ACHN (cell line): ENCODE measurements at regions not wholly inside any gene's neighbourhood (a gene's known extent, or its start where the extent isn't known, plus 50 kb on each side); places are given as distances from the start of the nearest gene placed in this dataset.

Experiments
- DNase-seq: peaks from one replicate; pipeline ENCODE4 v3.0.0-alpha.2; 2015
- in situ Hi-C: cut with HindIII; loops from 2 replicates; pipeline ENCODE4 v1.10.0; 2017; ENCODE audit warnings: low sequenced_read_pairs, low pct_ligation_motif_present, low pct_unique_long_range_greater_than_20kb

DNA sequence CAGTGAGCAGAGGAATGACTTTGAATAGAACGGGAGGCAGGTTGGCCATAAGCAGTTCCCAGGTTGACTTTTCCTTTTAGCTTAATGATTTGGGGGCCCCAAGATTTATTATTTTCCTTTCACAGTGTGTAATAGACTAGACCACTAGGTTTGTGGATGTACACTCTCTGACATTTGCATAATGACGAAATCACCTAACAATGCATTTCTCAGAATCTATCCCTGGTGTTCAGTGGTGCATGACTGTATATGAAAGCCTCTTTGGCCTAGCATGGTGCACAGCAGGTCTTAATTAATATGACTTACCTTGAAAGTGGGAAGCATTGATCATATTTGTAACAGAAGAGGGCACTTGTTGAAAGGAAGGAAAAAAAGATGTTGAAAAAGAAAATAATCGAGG is 761.9 kb downstream of the TYW1 start:
- DNase-seq = no peak
- in situ Hi-C loops = no loop called here

DNA sequence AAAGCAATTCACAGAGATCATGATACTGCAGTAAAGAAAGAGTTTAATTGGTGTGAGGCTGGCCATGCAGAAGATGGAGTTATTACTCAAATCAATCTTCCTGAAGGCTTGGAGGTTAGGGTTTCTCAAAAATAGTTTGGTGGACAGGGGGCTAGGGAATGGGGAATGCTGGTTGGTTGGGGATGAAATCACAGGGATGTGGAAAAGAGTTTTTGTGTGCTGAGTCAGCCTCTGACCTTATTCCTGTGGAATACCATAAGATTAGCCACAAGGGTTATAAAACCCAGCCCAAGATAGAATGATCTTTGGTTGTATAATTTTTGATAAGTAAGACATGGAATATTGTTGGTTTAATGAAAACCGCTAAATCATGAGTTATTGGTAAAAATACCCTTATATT is 764.3 kb downstream of the TYW1 start:
- DNase-seq = no peak
- in situ Hi-C loops = no loop called here

DNA sequence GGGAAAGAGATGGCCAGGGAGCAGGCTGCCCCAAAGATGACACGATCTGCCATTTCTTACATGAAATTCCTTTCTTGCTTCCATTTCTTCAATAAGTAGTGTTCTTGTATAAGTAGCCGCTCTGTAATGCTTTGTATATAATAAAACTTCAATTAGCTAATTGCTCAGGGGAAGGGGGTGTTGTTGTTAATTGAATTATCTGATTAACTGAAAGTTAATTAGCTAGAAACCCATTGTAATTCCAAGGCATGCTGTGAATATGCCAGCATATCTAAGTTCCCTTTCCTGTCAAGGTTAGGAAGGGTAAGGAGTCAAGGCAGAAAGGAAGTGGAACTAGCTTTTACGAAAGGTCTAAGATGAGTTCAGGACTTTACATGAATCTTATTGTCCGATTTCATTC is 765.9 kb downstream of the TYW1 start:
- DNase-seq = no peak
- in situ Hi-C loops = no loop called here

DNA sequence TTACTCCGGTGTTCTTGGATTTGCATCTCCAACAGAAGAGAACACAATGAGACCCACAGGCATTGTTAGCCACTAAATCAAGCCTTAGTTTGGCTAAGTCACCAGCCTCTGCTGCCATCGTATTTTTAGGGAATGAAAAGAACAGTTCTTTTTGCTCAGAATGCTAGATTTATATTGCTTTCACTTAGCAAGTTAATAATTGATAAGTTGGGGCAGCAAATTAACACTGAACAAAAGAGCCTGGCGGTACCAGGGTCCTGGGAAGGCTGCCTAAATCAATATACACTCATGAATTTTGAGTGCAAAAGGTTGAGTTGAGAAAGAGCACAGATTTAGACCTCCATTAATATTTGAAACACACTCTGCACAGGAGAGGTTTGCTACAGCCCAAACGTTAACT is 767.7 kb downstream of the TYW1 start:
- in situ Hi-C loops = no loop called here
- no peak for DNase-seq

DNA sequence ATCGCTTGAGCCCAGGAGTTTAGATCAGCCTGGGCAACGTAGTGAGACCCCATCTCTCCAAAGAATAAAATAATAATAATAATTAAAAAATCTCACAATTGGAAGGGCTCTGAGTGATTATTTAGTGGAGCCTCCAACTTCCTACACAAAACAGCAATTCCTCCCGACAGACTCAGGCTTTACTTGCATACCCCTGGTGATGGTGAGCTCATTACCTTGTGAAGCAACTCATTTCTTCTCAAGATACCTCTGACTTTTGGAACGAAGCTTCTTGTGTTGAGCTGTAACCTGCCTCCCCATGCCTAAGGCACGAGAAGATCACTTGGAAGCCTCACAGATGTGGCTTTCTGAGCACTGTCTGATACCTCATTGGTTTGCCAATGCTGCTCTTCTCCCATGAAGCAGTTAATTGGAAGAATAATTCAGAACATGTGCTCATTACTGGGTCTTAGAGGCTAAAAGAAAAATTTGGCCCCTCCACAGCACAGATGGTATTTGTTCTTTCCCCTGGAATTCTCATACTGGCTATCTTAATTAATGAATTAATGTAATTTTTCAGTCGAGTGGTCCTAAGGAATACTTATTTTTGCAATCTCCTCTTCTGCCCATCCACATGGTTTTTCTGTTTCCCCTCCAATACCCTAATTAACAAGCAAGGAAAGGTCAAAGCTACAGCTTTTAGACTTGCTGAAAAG is 769.0 kb downstream of the TYW1 start:
- no peak for DNase-seq
- in situ Hi-C loops = no loop called here

DNA sequence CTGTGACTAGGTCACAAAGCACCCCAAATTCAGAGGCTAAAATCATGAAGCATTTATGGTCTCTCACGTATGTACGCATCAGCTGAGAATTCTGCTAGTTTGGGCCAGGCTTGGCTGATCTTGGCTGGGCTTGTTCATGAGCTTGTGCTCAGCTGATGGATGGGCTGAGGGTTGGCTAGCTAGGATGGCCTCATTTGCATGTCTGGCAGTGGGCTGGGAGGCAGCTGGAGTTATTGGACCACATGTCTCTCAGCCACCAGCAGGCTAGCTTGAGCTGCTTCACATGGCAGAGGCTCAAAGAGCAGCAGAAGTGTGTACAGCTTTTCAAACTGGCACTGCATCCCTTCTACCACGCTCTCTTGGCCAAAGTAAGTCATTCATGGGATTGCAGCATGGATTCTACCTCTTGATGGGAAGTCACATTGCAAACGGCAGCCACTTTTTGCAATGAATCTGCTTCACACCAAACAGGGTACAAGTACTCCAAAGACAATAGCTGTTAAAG is 770.3 kb downstream of the TYW1 start:
- in situ Hi-C loops = no loop called here
- DNase-seq = no peak

DNA sequence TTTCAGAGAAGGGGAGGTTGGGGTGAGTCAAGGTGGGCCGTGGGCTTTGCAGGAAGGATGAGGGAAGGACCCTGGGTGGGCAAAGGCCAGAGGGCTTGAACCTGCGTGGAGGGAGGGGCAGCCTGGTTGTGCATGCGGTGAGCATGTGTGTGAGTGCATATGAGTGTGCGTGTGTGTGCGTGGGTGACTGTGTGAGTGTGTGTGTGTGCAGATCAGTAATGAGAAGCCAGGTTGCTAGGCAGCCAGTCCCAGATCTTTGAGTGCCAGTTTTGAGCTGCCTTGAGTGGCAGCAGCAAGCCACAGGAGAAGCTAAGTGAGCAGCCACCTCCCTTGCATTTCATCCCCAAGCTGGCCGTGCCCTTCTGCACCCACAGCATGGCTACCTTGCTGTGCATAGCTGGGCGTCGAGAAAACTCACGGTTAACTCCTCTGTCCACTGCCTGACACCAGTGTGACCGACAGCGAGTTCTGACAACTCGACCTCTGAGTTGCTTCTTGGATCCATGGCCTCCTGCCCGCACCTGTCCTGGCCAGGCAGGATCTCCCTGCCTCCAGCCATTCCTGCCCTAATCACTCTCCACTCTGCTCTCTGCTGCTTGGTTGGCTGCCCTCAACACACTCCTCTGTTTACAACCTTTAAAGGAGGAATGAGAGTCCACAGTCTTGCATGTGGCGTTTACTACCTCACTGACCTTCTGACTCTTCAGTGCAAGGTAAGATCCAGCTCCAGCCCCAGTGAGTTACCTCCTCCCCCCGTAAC is 775.4 kb downstream of the TYW1 start:
- DNase-seq = no peak
- in situ Hi-C loops = no loop called here

DNA sequence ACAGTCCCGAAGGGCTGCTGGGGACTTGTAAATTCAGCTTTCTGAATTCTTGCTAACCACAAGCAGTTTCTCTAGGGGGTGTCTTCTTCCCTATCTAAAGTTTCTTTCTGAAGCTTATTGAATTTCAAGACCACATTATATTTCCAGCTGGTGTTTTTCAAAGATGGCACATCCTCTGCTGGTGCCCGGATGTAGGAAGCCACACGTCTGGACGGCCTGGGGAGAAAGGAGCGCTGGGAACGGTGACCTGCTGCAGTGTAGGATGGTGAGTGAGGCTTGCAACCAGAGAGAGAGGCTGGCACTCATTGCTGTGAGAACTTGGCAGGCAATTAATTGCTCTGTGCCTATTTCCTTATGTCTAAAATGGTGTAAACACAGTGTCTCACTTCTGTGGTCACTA is 776.4 kb downstream of the TYW1 start:
- in situ Hi-C loops = no loop called here
- no peak for DNase-seq

DNA sequence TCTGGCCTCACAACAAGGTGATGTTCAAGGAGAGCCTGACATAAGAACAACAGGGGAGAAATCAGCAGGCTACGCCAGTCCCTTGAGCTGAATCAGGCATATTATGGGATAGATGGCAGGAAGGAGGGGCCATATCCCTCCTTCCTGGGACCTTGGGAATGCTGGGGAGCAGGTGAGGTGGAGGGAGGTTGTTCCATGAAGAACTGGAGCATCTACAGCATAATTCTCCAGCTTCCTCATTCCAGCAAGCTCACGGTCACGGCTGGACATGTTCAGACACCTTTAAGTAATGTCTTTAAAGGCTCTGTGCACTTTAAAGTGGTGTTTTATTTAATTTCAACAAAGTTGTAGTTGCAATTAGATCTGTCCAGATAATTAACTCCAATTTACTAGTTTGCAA is 780.5 kb downstream of the TYW1 start:
- DNase-seq = no peak
- in situ Hi-C loops = no loop called here

DNA sequence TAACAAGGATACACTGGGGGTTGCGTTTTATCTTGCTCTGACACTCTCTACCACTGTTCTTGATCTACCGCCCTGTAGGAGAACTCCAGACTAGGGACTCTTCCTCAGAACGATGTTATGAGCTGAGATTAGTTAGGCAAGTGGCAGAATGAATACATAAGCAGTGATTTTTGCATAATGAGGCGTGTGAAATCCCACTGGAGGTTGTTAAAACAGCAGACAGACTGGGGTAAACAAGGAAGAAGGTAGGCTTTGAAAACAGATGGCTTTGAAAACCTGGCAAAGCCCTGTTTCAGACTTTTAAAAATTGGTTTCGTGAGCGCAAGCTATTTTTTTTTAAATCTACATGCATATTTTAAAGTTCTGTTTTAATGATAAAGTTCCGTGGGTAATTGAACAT is 785.2 kb downstream of the TYW1 start:
- no peak for DNase-seq
- in situ Hi-C loops = no loop called here

DNA sequence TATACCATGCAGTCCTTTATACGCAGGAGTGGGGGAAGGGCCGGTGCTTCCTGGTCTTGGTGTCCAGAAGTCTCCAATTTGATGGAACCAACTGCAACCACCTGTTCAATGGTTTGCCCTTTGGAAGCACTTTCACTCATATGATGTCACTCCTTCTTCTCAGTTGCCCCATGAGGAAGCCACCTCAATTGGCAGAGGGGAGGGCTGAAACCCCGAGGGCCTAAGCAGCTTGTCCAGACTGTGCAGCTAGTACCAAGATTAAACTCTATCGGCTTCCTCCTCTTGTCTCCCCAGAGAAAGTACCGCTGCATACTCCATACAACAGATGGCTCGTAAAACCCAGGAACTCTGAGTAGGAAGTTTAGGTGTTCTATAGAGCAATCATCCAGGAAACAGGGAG is 789.4 kb downstream of the TYW1 start:
- DNase-seq = no peak
- in situ Hi-C loops = no loop called here

DNA sequence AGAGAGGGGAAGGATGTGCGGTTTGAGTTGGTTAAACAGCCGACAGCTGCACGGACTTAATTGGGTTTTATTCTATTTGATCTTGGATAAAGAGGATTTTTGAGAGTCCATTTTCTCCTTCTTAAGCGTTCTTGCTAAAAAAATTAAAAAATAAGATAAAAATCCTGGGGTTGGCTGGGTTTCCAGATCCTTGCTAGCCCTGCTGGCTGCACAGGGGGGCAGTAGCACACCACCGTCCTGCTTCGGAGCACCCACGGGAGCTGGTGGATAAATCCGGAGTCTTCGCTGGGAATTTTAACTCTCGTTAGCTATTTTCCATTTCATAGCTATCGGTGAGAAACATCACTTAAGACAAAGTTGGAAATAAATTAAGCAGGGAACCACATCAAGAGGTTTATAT is 792.0 kb downstream of the TYW1 start:
- in situ Hi-C loops = no loop called here
- DNase-seq = no peak

DNA sequence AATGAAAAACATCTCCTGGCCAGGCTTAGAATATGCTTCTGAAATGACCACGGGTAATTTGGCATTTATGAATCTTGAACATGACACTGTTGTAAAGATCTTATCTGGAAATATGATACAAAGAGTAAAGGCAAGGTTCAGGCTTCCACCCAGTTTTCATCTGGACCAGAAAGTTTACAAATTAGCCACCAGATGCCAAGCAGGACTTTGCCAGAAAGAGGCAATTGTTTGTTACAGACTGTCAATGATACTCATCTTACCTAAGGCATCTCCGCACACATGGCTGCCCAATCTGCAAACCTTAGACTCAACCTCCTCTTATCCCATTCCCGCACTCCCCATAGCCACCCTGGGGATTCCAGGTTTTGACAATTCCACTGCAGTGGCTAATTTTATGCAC is 795.3 kb downstream of the TYW1 start:
- DNase-seq = no peak
- in situ Hi-C loops = no loop called here

DNA sequence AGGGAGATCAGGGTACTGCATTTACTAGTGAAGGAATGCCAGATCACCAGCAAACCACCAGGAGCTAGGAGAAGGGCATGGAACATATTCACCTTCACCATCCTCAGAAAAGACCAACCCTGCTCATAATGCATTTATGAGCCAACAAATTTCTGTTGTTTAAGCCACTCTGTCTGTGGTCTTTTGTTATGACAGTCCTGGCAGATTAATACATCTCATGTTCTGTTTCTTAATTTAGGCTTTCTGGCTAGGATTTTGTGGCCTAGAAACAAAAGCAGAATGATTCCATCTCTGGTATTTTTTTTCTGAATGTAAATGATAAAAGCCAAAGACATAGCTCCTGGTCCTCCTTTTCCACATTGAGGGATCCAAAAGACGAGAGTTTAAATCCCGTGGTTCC is 797.9 kb downstream of the TYW1 start:
- in situ Hi-C loops = no loop called here
- DNase-seq = no peak

DNA sequence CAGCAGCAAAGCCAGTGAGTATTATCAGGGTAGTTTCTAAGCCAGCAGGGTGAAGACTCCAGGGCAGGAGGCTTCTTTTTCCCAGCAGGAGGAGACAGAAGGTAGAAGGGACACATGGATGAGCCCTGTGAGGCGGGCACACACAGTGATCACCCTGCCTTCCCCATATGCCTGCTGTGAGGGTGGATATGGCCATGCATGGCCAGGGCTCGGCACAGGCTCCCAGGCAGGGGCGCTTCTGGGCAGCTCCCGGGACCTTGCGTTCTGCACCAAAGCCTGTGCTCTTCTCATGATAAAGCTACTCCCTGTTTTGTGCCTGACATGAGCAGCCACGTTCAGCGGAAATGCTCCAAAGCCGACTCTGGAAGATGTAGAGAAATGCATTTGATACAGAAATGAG is 807.2 kb downstream of the TYW1 start:
- no peak for DNase-seq
- in situ Hi-C loops = no loop called here

DNA sequence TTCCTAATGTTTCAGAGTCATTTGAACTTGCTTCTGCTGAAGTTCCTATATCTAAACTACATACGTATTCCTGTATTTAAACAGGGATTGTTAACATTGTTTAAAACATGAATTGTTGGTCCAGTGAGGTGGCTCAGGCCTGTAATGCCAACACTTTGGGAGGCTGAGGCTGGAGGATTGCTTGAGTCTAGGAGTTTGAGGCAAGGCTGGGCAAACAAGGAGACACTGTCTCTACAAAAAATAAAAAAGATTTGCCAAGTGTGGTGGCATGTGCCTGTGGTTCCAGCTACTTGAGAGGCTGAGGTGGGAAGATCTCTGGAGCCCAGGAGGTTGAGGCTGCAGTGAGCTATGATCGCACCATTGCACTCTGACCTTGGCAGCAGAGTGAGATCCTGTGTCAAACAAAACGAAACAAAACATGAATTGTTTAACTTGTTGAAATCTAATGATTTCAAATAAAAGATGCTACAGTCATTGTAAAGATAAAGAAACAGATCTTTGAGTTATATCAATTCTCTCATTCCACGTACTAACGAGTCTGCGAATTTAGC is 809.4 kb downstream of the TYW1 start:
- in situ Hi-C loops = no loop called here
- DNase-seq = no peak

DNA sequence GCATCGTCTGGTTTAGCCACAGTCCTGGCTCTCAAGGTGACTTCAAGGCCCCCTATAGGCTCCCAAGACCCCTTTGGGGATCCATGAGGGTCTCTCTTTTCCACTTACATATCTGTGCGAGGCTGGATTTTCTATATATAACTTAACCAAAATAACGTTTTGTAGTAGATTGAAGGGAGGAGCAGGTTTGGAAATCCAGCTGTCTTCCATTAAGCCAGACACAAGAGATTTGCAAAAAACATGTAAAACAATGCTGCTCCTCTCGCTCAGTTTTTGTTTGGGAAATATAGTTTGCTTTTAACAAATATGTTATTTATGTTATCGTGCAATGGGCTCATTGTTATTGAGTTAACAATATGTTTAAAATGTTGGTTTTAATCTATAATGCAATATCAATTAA is 811.2 kb downstream of the TYW1 start:
- DNase-seq = no peak
- in situ Hi-C loops = no loop called here

DNA sequence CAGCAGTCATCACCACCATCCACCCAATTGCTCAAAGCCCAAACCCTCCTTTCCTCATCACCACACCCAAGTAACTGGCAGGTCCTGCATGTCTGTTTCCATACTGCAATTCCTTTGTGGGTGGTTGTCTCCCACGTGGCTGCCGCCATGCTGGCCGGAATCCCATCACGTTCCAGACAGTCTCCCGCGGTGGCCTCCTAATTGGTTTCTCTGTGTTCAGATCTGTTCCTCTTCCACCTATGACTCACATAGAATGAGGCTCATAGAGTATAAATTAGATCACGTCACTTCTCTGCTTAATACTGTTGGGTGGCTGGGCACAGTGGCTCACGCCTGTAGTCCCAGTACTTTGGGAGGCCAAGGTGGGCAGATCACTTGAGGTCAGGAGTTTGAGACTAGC is 813.0 kb downstream of the TYW1 start:
- DNase-seq = no peak
- in situ Hi-C loops = no loop called here

DNA sequence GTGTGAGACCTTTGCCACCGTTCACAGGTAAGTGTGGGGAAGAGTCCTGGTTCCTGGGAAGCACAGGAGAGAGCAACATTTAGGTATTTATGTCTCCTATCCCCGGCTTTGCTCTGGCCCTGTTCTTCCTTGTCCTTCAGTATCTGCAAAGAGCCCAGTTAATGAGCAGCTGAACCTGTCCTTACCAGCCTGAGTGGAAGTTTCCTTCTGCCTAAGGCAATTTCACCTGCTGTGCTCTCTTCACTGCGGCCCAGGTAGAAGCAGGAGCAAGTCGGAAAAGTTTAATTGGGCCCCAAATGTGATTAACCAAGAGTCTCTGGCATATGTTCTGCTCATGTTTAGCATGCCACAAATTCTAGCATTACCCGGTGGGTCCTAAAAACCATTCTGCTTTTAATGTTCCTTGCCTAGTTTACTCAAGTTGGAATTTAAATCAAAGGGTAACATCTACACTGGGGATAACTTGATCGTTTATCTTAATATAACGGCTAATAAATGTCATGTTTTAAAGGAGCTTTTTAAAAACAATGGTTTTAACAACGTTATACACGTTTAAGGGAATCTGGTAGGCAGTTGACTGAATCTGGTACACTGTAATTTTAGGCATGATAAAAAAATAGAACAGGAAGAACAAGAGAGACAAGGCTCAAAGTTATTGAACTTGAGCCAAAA is 817.1 kb downstream of the TYW1 start:
- in situ Hi-C loops = no loop called here
- no peak for DNase-seq
